Naive thymus-derived CD4-positive, alpha-beta T cell (primary cell): ENCODE measurements at regions not wholly inside any gene's neighbourhood (a gene's known extent, or its start where the extent isn't known, plus 50 kb on each side); places are given as distances from the start of the nearest gene placed in this dataset.
"Not testable (repeated sequence)": the region's sequence is repeated elsewhere in the genome, so short reads cannot be mapped to it uniquely, and the experiment has no call there.

Experiments
- ATAC-seq: fragments of 150-1000 bp; cut with Tn5 transposase; 2 replicates; pipeline ENCODE4 v1.10.0; 2021; ENCODE audit warnings: mild to moderate bottlenecking, moderate library complexity
- CTCF ChIA-PET: fragments of 350-600 bp; sonication (Branson Sonifier 250); formaldehyde crosslinking; loops from one replicate; lab custom pipeline; 2021; ENCODE audit warnings: antibody characterized with exemption; lab: Charles Lee
- POLR2A ChIA-PET: fragments of 350-600 bp; sonication (Branson Sonifier 250); formaldehyde crosslinking; loops from one replicate; lab custom pipeline; 2021; ENCODE audit warnings: antibody characterized with exemption, inconsistent platforms; lab: Charles Lee
- DNase-seq, 9 donors: peaks; one replicate each; pipeline versions ENCODE4 v3.0.0 to v3.0.0-alpha.2; 2020 to 2022; ENCODE audit warnings: mixed read lengths in 1 of 9
- H3K27ac ChIP-seq: one replicate; pipeline ENCODE4 v1.7.0; 2013; ENCODE audit warnings: mild to moderate bottlenecking, low read depth, low read length, moderate library complexity
- H3K27me3 ChIP-seq, 2 donors: one replicate each; pipeline ENCODE4 v1.7.0; 2013; ENCODE audit warnings: low read length in 2 of 2, mild to moderate bottlenecking in 2 of 2, moderate library complexity in 2 of 2; ENCODE audit not compliant: control insufficient read depth in 2 of 2, insufficient read depth in 2 of 2
- H3K36me3 ChIP-seq, 3 experiments: 1 replicate in 2 of 3; 2 replicates in 1 of 3; pipeline ENCODE4 v1.7.0; 2013; ENCODE audit warnings: low read length in 3 of 3, mild to moderate bottlenecking in 3 of 3, moderate library complexity in 1 of 3; ENCODE audit not compliant: insufficient read depth in 3 of 3, control insufficient read depth in 2 of 3
- H3K4me1 ChIP-seq, 2 donors: one replicate each; pipeline ENCODE4 v1.7.0; 2013; ENCODE audit warnings: low read length in 2 of 2, mild to moderate bottlenecking in 2 of 2, moderate library complexity in 1 of 2; ENCODE audit not compliant: control insufficient read depth in 2 of 2, insufficient read depth in 2 of 2
- H3K4me3 ChIP-seq: 2 replicates; pipeline ENCODE4 v1.7.0; 2013; ENCODE audit warnings: mild to moderate bottlenecking, low read length
- H3K9me3 ChIP-seq, 3 experiments: 1 replicate in 2 of 3; 2 replicates in 1 of 3; pipeline ENCODE4 v1.7.0; 2013; ENCODE audit warnings: low read length in 3 of 3; ENCODE audit not compliant: control insufficient read depth in 2 of 3
- H3K27ac Mint-ChIP-seq, 9 donors: one replicate each; pipeline ENCODE4 v1.8.0; 2020 to 2022; ENCODE audit warnings: mixed read lengths in 9 of 9, mild to moderate bottlenecking in 8 of 9, moderate library complexity in 5 of 9, inconsistent platforms in 2 of 9
- H3K27me3 Mint-ChIP-seq, 5 donors: one replicate each; pipeline ENCODE4 v1.8.0; 2021 to 2022; ENCODE audit warnings: mixed read lengths in 5 of 5, mild to moderate bottlenecking in 1 of 5
- H3K36me3 Mint-ChIP-seq, 5 donors: one replicate each; pipeline ENCODE4 v1.8.0; 2020 to 2022; ENCODE audit warnings: mixed read lengths in 5 of 5, mild to moderate bottlenecking in 3 of 5, inconsistent platforms in 1 of 5
- H3K4me1 Mint-ChIP-seq, 7 donors: one replicate each; pipeline ENCODE4 v1.8.0; 2020 to 2022; ENCODE audit warnings: mixed read lengths in 7 of 7, mild to moderate bottlenecking in 3 of 7, inconsistent platforms in 1 of 7
- H3K4me3 Mint-ChIP-seq, 10 donors: one replicate each; pipeline ENCODE4 v1.8.0; 2020 to 2022; ENCODE audit warnings: mild to moderate bottlenecking in 10 of 10, mixed read lengths in 10 of 10, moderate library complexity in 6 of 10, inconsistent platforms in 2 of 10
- H3K9me3 Mint-ChIP-seq, 11 donors: one replicate each; pipeline ENCODE4 v1.8.0; 2020 to 2022; ENCODE audit warnings: mixed read lengths in 11 of 11, mild to moderate bottlenecking in 4 of 11, inconsistent platforms in 1 of 11, moderate library complexity in 1 of 11
- intact Hi-C, 2 donors: fragments of 100-400 bp; cut with micrococcal nuclease; formaldehyde crosslinking; loops; one replicate each; pipeline ENCODE4 v1.15.1; 2023

DNA sequence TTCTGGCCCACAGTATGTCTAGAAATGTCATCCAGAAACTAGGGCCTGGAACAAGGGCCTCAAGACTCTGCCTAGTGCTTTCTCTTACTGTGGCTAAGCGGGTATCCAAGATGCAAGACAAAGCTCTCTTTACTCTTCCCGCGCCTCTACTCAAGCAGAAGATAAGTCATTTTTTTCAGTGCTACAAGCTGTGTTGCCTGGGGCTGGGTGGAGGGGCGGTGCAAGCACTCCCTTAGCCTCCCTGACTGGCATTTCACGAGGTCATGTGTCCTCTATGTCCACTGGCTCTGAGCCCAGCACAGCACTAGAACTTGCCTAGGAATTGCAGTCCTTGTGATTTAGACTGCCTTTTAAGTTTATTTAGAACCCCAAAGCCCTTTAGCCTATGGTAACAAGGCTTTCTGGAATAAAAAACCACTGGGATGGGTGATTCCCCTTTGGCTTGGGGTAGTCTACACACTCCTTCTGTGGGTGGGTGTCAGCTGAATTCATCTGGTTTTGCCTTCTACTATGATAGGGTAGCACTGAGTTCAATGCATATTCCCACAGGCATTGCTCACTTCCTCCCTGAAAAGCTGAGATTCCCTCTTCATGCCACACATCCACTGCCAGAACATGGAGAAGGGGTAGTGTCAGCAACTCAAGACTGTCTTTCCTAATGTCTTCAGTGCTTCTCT is 371.8 kb upstream of the KCND2 start:
- ChIA-PET POLR2A (no interaction called here), CTCF (no interaction called here)
- H3K4me3 ChIP-seq: no peak overlapping the region

DNA sequence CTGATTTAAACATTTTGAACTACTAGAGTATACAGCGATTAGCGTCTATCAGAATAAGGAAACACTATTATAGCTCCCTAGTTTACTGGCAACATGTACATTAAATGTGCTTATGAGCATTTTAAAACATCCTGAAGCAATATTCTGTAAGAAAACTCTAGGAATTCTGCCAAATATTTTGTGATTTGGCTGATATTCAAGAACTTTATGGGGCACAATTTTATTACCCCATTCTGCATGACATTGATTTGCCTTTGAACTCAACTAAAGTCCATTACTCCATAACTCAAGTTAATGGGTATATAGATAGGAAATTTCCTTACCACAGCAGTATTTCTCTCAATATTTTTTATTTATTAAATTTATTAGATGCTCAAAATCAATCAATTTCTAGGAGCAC is 369.9 kb upstream of the KCND2 start:
- H3K36me3 Mint-ChIP-seq: peaks cover 0 to 4% (median 0%) of the 10 kb centered on the region in 5 donors
- no peaks in the 10 kb centered on the region for H3K27me3 ChIP-seq
- ChIA-PET CTCF (no interaction called here), POLR2A (no interaction called here)
- H3K27ac Mint-ChIP-seq: no peak overlapping the region
- H3K4me3 Mint-ChIP-seq: no peak overlapping the region
- no peaks in the 10 kb centered on the region for H3K27me3 Mint-ChIP-seq
- H3K4me1 Mint-ChIP-seq: no peaks in the 10 kb centered on the region
- DNase-seq: no peak
- peaks cover 0 to 11% (median 4%) of the 10 kb centered on the region in 11 donors for H3K9me3 Mint-ChIP-seq
- no peak for ATAC-seq
- H3K9me3 ChIP-seq: no peaks in the 10 kb centered on the region
- intact Hi-C loops: no loop called here
- H3K4me1 ChIP-seq: no peaks in the 10 kb centered on the region
- no peaks in the 10 kb centered on the region for H3K36me3 ChIP-seq
- H3K4me3 ChIP-seq: no peak overlapping the region
- no peak overlapping the region for H3K27ac ChIP-seq

More for the DNA sequence above, 371.8 kb upstream of the KCND2 start:
- H3K27me3 Mint-ChIP-seq: no peaks in the 10 kb centered on the region
- H3K36me3 Mint-ChIP-seq: peaks cover 0 to 4% (median 0%) of the 10 kb centered on the region in 5 donors
- no peaks in the 10 kb centered on the region for H3K4me1 Mint-ChIP-seq
- Histone ChIP-seq H3K36me3 (no peaks in the 10 kb centered on the region), H3K9me3 (no peaks in the 10 kb centered on the region), H3K4me1 (no peaks in the 10 kb centered on the region), H3K27ac (no peak overlapping the region), H3K27me3 (no peaks in the 10 kb centered on the region)
- no peak overlapping the region for H3K27ac Mint-ChIP-seq
- H3K9me3 Mint-ChIP-seq: peaks cover 0 to 16% (median 0%) of the 10 kb centered on the region in 11 donors
- intact Hi-C loops: no loop called here
- no peak for DNase-seq
- H3K4me3 Mint-ChIP-seq: no peak overlapping the region
- ATAC-seq: no peak

DNA sequence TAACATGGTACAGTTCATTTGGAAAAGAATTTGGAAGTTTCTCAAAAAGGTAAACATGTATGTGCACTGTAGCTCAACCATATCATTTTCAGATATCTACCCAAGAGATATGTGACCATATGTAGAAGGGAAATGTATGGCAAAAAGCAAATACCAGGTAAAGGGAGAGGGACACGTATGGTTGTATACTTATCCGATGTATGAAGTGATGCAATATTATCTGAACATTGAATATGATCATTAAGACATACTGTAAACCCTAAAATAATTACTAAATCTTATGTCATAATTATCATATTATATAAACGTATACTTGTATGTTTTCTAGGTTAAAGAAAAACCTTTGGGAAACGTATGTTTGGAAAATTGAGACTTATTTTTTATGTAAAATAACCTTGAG is 367.5 kb upstream of the KCND2 start:
- H3K27ac Mint-ChIP-seq: no peak overlapping the region
- CTCF ChIA-PET: no interaction called here
- no peaks in the 10 kb centered on the region for H3K4me1 Mint-ChIP-seq
- DNase-seq (no peak), ATAC-seq (no peak)
- POLR2A ChIA-PET: no interaction called here
- H3K4me3 Mint-ChIP-seq: no peak overlapping the region
- Histone ChIP-seq H3K9me3 (no peaks in the 10 kb centered on the region), H3K27ac (no peak overlapping the region), H3K4me3 (no peak overlapping the region), H3K27me3 (no peaks in the 10 kb centered on the region), H3K4me1 (no peaks in the 10 kb centered on the region), H3K36me3 (no peaks in the 10 kb centered on the region)
- peaks cover 0 to 21% (median 7%) of the 10 kb centered on the region in 11 donors for H3K9me3 Mint-ChIP-seq
- no peaks in the 10 kb centered on the region for H3K27me3 Mint-ChIP-seq
- H3K36me3 Mint-ChIP-seq: no peaks in the 10 kb centered on the region
- intact Hi-C loops: no loop called here

DNA sequence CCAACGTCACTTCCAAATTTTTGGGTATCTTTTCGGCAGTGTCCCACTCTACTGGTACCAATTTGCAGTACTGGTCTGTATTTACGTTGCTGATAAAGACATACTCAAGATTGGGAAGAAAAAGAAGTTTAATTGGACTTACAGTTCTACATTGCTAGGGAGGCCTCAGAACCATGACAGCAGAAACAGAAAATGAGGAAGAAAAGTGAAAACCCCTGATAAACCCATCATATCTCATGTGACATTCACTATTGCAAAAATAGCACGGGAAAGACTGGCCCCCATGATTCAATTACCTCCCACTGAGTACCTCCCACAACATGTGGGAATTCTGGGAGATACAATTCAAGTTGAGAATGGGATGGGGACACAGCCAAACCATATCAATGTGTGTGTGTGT is 364.0 kb upstream of the KCND2 start:
- H3K36me3 ChIP-seq: no peaks in the 10 kb centered on the region
- Mint-ChIP-seq H3K27me3 (no peaks in the 10 kb centered on the region), H3K4me3 (no peak overlapping the region), H3K36me3 (no peaks in the 10 kb centered on the region), H3K27ac (no peak overlapping the region), H3K9me3 (peaks cover 0 to 21% (median 6%) of the 10 kb centered on the region in 11 donors), H3K4me1 (no peaks in the 10 kb centered on the region)
- POLR2A ChIA-PET: no interaction called here
- no peaks in the 10 kb centered on the region for H3K9me3 ChIP-seq
- H3K4me3 ChIP-seq: no peak overlapping the region
- no peaks in the 10 kb centered on the region for H3K4me1 ChIP-seq
- H3K27me3 ChIP-seq: no peaks in the 10 kb centered on the region
- intact Hi-C loops: no loop called here
- CTCF ChIA-PET: no interaction called here
- DNase-seq (no peak), ATAC-seq (no peak)
- H3K27ac ChIP-seq: no peak overlapping the region

DNA sequence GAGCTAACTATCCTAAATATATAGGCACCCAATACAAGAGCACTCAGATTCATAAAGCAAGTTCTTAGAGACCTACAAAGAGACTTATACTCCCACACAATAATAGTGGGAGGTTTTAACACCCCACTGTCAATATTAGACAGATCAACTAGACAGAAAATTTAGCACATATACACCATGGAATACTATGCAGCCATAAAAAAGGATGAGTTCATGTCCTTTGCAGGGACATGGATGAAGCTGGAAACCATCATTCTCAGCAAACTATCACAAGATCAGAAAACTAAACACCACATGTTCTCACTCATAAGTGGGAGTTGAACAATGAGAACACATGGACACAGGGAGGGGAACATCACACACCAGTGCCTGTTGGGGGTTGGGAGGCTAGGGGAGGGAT is 358.9 kb upstream of the KCND2 start:
- ATAC-seq, CTCF ChIA-PET: not testable (repeated sequence)

DNA sequence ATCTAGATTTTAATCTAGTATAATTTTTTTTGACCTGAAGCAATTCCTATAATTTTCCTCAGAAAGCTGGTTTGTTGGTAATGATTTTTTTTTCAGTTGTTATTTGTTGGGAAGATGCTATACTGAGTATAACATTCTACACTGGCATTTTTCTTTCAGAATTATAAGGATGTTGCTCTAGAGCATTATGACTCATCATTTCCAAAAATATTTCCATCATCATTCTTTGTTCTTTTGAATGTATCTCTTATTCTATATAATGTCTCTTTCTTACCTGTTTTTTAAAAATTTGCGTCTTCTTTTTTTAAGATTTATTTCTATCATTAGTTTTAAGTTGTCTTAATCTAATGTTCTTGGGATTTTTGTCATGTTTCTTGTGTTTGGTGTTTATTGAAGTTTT is 356.5 kb upstream of the KCND2 start:
- no peaks in the 10 kb centered on the region for H3K9me3 ChIP-seq
- DNase-seq: no peak

More for the DNA sequence above, 358.9 kb upstream of the KCND2 start:
- H3K27me3 ChIP-seq, H3K27ac ChIP-seq, H3K4me1 ChIP-seq, H3K4me3 Mint-ChIP-seq, DNase-seq, H3K4me3 ChIP-seq, H3K36me3 ChIP-seq, H3K27ac Mint-ChIP-seq, H3K9me3 ChIP-seq, intact Hi-C loops, H3K4me1 Mint-ChIP-seq, H3K27me3 Mint-ChIP-seq, H3K36me3 Mint-ChIP-seq, POLR2A ChIA-PET: not testable (repeated sequence)
- peaks cover 0 to 25% (median 7%) of the 10 kb centered on the region in 11 donors for H3K9me3 Mint-ChIP-seq

DNA sequence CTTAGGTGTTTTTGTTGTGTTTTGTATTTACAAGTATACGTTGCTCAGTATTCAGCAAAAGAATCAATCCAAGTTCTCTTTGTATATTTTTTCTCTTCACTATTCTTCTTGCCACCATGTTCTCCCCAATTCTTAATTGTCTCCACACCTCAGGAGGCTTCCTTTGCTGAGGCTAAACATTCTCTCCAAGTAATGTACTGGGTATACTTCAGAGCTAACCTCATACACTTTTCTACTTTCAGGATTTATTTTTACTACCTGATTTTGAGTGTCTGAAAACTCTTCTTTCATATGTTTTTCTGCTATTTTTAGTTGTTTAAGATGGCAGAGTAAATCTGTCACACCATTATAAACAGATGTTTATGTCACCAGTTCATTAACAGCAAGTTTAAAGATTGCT is 354.8 kb upstream of the KCND2 start:
- Mint-ChIP-seq H3K27ac (no peak overlapping the region), H3K27me3 (no peaks in the 10 kb centered on the region), H3K36me3 (no peaks in the 10 kb centered on the region), H3K4me3 (no peak overlapping the region), H3K4me1 (no peaks in the 10 kb centered on the region), H3K9me3 (peaks cover 0 to 17% (median 4%) of the 10 kb centered on the region in 11 donors)
- Histone ChIP-seq H3K36me3 (no peaks in the 10 kb centered on the region), H3K27me3 (no peaks in the 10 kb centered on the region), H3K4me1 (no peaks in the 10 kb centered on the region), H3K27ac (no peak overlapping the region), H3K9me3 (no peaks in the 10 kb centered on the region), H3K4me3 (no peak overlapping the region)
- ChIA-PET POLR2A (no interaction called here), CTCF (no interaction called here)
- DNase-seq: no peak
- intact Hi-C loops: no loop called here
- ATAC-seq: no peak

More for the DNA sequence above, 356.5 kb upstream of the KCND2 start:
- H3K4me1 ChIP-seq: no peaks in the 10 kb centered on the region
- no peaks in the 10 kb centered on the region for H3K36me3 Mint-ChIP-seq
- H3K36me3 ChIP-seq: no peaks in the 10 kb centered on the region
- H3K27ac Mint-ChIP-seq: no peak overlapping the region
- peaks cover 0 to 19% (median 4%) of the 10 kb centered on the region in 11 donors for H3K9me3 Mint-ChIP-seq
- POLR2A ChIA-PET: no interaction called here
- CTCF ChIA-PET: no interaction called here
- no peaks in the 10 kb centered on the region for H3K27me3 ChIP-seq
- H3K4me3 ChIP-seq: no peak overlapping the region
- no peaks in the 10 kb centered on the region for H3K27me3 Mint-ChIP-seq
- no peak overlapping the region for H3K27ac ChIP-seq
- intact Hi-C loops: no loop called here
- H3K4me3 Mint-ChIP-seq: no peak overlapping the region
- ATAC-seq: no peak
- no peaks in the 10 kb centered on the region for H3K4me1 Mint-ChIP-seq
